ENCODE measurements at regions not wholly inside any gene's neighbourhood (a gene's known extent, or its start where the extent isn't known, plus 50 kb on each side); places are given as distances from the start of the nearest gene placed in this dataset.

DNA sequence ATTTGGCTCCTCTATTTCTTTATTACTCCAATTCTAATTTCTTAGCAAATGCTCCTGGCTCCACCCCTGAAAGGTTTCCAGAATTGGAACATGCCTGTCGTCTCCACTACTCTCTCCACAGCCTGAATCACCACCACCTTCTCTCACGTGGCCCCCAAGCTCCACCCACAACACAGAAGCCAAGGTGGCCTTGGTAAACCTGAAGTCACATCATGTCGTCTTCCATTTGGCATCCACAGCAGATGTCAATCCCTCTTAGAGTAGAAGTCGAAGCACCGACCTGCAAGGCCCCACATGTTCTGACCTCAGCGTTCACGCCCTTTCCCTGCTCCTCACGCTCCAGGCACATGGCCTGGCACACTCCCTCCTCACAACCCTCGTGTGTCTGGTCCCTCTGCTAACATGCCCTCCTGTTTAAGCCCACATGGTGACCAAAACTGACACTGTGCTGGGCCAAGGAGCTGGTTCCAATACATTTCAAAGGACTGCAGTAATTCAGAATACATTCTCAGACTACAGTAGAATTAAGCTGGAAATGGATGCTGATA, 56.3 kb upstream of the GPC1 start:
- no peaks in the 10 kb centered on the region for H3K36me3 ChIP-seq (ENCODE audit: low read depth, low read length)
- ChIA-PET POLR2A (ENCODE audit: unreplicated experiment) (no interaction called here), CTCF (no interaction called here)
- no peak for ATAC-seq
- H3K27me3 ChIP-seq (ENCODE audit: low read length), result no peaks in the 10 kb centered on the region
- H3K9me3 ChIP-seq (ENCODE audit: low read length), result no peaks in the 10 kb centered on the region
- no peak for DNase-seq
- no peaks in the 10 kb centered on the region for H3K9me2 ChIP-seq (replicated peaks; ENCODE audit: low read length)
- intact Hi-C loops (cut with micrococcal nuclease), result no loop called here
- H3K27ac ChIP-seq (ENCODE audit: low read length), result no peak overlapping the region
- H2AFZ ChIP-seq (ENCODE audit: low read length), result no peak overlapping the region
- no peaks in the 10 kb centered on the region for H3F3A ChIP-seq (ENCODE audit: low read length, unreplicated experiment)
- no peak overlapping the region for H3K9ac ChIP-seq (ENCODE audit: low read length)
- H3K79me2 ChIP-seq (ENCODE audit: low read length), result no peaks in the 10 kb centered on the region
- no TSS peak for BruUV-seq (replicated peaks)
- H4K20me1 ChIP-seq (ENCODE audit: low read length), result no peaks in the 10 kb centered on the region
- H3K4me3 ChIP-seq (ENCODE audit: low read length), result no peak overlapping the region
- TF ChIP-seq EZH2phosphoT487 (IDR thresholded peaks at IDR 0.05; ENCODE audit: borderline replicate concordance, low read length), result no peak
- no peak for TF ChIP-seq EZH2 (IDR thresholded peaks at IDR 0.05; ENCODE audit: low read length, unreplicated experiment)
- TF ChIP-seq, protein P1, sequence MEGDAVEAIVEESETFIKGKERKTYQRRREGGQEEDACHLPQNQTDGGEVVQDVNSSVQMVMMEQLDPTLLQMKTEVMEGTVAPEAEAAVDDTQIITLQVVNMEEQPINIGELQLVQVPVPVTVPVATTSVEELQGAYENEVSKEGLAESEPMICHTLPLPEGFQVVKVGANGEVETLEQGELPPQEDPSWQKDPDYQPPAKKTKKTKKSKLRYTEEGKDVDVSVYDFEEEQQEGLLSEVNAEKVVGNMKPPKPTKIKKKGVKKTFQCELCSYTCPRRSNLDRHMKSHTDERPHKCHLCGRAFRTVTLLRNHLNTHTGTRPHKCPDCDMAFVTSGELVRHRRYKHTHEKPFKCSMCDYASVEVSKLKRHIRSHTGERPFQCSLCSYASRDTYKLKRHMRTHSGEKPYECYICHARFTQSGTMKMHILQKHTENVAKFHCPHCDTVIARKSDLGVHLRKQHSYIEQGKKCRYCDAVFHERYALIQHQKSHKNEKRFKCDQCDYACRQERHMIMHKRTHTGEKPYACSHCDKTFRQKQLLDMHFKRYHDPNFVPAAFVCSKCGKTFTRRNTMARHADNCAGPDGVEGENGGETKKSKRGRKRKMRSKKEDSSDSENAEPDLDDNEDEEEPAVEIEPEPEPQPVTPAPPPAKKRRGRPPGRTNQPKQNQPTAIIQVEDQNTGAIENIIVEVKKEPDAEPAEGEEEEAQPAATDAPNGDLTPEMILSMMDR (conservative IDR thresholded peaks at IDR 0.05; ENCODE audit: low read depth, low read length), result no peak
- no peak overlapping the region for H3K4me2 ChIP-seq (ENCODE audit: low read length)
- peaks cover 7% of the 10 kb centered on the region; the same call in 1 of the 2 replicates for H3K4me1 ChIP-seq (ENCODE audit: insufficient read depth, low read length)

GRCh38 chr2:240383099-240383758, 52.2 kb upstream of the GPC1 start:
- Histone ChIP-seq H2AFZ (ENCODE audit: low read length) (no peak overlapping the region), H3K9ac (ENCODE audit: low read length) (no peak overlapping the region), H3K9me2 (replicated peaks; ENCODE audit: low read length) (no peaks in the 10 kb centered on the region), H3K36me3 (ENCODE audit: low read depth, low read length) (no peaks in the 10 kb centered on the region), H3K9me3 (ENCODE audit: low read length) (no peaks in the 10 kb centered on the region), H4K20me1 (ENCODE audit: low read length) (no peaks in the 10 kb centered on the region), H3K27ac (ENCODE audit: low read length) (no peak overlapping the region), H3K27me3 (ENCODE audit: low read length) (no peaks in the 10 kb centered on the region), H3K4me1 (ENCODE audit: insufficient read depth, low read length) (peaks cover 12% of the 10 kb centered on the region), H3K4me2 (ENCODE audit: low read length) (no peak overlapping the region), H3K4me3 (ENCODE audit: low read length) (no peak overlapping the region), H3F3A (ENCODE audit: low read length, unreplicated experiment) (no peaks in the 10 kb centered on the region), H3K79me2 (ENCODE audit: low read length) (0 out of 2 replicates have a peak, but pooled peaks cover 5% of the 10 kb centered on the region)
- ATAC-seq, result no peak
- ChIA-PET CTCF (no interaction called here), POLR2A (ENCODE audit: unreplicated experiment) (no interaction called here)
- BruUV-seq (replicated peaks), result no TSS peak
- no peak for TF ChIP-seq EZH2phosphoT487 (IDR thresholded peaks at IDR 0.05; ENCODE audit: borderline replicate concordance, low read length)
- TF ChIP-seq, protein P1 (conservative IDR thresholded peaks at IDR 0.05; ENCODE audit: low read depth, low read length), result no peak
- intact Hi-C loops (cut with micrococcal nuclease), result no loop called here
- DNase-seq, result no peak
